Stimulated activated CD4-positive, alpha-beta T cell treated with anti-CD3 and anti-CD28 coated beads, Interleukin-2, amount 100 ng/mL, for 4 hours (primary cell): ENCODE measurements at regions not wholly inside any gene's neighbourhood (a gene's known extent, or its start where the extent isn't known, plus 50 kb on each side); places are given as distances from the start of the nearest gene placed in this dataset.

Experiments
- DNase-seq: peaks from one replicate; pipeline ENCODE4 v3.0.0-alpha.2; 2020; ENCODE audit warnings: low read depth

DNA sequence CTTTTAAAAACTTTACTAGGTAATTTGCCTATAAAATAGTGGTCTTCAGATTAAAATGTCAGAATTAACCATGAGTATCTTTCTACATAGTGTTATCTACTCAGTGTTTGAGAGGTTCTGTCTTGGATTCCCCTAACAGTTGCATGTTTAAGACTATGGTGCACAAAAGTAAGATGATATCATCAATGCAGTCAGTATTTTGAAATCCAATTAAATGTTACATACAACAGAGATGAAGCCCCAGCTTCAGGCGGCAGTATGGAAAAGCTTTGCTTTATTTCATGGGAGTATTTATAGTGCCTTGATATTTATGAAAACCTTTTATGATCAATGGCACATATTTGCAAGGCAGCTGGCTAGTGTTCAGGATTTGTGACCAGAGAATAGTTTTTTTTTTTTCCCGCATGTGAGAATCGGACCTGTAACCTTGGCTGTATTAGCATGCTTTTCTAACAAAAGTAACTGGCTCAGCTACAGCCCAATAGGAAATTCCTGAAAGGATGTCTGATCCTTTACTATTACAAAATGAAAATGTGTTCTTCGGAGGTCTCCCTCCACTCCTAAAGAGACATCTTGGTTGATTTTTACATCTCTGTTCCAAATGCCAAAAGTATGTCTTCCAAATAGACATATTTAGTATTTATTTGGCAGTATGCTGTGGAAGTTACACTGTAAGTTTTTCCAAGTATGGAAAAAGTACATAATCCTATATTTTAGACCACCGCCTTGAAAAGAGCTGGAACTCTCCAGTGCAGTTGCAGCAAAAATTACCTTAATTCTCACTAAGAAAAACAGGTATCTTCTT, 319.3 kb upstream of the UBE2E3 start:
- DNase-seq = no peak

DNA sequence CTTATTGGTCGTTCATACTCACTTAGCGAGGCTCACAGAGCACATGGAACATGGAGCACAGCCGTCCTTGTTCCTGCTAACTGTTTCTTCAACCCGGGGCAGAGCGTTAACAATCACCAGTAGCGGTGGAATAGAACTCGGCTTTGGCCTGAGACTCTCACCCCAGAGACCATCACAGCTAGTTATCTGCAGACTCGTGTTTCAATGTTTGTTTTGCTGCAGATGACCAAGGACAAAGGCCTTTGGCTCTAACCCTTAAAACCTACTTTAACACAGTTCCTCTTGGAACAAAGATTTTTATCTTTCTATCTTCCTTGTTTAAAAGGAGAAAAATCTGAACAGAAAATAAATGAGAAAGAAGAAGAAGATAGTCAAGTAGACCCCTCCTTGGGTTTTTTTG, 320.2 kb upstream of the UBE2E3 start:
- DNase-seq = no peak

DNA sequence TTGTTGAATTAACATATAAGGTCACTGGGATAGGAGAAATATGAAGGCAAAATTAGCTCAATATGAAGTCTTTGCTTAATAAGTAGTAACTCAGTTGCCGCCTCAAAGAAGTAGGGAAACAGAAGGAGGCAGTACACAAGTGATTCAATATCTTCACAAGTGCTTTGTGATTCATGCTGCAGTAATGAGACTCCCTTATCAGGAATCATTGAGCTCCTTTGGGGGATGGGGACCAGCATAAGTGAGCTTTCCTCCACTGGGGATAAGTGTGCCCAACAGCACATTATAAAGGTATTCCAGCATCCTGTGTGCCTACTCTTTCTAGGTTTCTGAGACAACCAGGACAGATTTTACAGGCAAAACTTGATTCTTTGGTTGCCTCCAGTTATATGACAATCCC, 323.4 kb upstream of the UBE2E3 start:
- DNase-seq = no peak

DNA sequence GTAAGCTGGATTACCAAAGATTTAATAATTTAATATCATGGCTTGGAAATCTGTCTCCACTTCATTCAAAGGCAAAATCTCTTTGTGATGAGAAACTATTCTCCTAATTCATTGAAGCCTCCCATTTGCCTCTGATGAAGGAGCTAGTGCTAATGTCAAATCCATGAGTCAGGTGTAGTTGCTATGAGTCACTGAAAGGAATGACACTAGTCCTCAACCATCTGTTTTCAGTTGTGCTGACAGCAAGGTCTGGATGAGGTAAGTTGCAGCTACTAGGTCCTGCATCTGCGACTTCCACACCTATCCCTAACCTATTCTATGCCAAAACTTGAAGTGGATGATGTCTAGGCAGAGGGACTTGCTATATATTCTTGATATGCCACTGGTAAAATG, 324.0 kb upstream of the UBE2E3 start:
- DNase-seq = no peak

DNA sequence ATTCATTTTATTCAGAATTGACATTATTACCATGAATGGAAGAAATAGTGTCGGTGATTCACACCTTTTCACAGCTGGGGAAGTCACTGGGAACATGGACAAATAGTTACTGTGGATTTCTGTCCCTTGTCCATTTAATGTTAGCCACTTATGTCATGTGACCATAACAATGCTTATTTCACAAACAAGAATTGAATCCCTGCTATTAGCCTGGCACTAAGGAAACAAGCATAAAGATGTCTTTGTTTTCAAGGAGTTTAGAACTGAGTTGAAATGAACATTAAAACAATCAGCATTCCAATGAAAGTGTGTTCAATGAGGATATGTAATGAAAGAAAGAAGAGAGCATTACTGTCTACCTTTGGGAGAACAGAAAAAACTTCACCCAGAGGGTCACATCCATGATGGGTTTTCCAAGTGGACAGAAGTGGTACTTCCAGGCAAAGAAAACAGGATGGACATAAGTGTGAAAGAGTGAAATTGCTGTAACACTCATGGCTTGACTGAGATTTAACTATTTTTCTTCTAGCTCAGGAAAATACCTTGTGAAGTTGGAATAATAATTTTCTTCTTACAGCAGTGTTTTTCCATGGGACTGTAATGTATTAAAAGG, 324.5 kb upstream of the UBE2E3 start:
- DNase-seq = no peak

DNA sequence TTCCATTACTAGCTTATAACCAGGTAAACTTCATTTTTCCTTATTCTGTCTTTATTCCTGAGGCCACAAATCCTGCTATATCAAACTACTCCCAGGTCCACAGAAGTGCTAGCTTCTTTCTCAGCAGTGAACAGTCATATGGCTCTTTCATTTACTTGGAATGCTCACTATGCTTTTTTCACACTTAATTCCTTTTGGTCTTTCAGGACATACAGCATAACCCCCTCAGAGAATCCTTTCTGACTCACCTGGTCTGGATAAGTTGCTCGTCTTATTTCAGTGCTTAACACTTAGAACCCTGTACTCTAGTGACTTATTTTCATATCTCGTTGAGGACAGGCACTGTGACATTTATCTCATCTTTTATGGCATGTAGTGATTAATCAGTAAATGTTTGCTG, 325.0 kb upstream of the UBE2E3 start:
- DNase-seq = no peak

DNA sequence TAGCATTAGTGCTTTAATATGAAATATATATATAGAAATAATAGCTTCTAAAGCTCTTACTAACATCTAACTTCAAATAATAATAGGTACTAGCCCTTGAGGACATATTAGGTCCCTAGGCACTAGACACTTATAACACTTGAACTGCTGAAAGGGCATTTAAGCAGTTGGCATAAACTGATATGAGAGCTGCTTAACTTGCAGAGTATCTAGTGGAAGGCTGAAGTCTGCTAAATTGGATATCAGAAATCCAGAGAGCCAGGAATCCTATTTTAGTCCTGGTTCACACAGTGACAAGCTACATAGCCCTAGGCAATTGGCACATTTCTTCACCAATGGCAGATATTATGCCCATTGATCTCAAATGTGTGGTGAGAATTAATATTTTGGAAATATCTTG, 326.9 kb upstream of the UBE2E3 start:
- DNase-seq = no peak

DNA sequence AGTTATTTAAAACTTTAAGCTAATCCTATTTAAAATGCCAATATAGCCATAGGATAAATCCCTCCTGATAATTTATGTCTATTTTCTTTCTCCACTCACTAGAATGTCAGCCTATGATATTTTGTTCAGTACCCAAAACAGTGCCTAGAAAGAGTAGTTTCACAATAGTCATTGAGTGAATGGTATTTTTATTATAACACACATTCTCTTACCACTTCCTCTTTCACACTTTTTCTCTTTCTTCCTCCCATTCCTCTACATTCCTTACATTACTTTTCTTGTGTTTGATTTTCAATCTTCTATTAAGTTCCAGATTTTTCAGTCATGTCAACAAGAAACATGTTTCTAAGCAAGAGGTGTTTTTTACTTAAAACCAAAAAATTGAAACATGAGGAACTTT, 327.6 kb upstream of the UBE2E3 start:
- no peak for DNase-seq

DNA sequence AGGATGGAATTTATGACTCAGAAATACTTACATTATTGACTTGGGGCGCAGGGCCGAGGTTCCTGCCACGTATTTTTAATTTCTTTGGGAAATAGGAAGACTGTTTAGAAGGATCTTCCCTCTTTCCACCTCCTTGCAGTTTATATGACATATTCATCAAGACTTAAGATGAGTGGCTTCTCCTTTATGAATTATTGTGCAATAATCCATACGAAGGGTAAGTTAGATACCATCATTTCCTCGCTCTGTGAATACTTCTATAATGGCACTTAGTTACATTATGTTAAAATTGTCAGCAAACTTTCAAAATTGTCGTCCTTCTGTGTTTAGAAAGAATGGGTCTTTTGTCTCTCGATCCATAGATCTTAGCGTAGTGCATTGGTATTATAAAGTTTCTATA, 328.8 kb upstream of the UBE2E3 start:
- no peak for DNase-seq

DNA sequence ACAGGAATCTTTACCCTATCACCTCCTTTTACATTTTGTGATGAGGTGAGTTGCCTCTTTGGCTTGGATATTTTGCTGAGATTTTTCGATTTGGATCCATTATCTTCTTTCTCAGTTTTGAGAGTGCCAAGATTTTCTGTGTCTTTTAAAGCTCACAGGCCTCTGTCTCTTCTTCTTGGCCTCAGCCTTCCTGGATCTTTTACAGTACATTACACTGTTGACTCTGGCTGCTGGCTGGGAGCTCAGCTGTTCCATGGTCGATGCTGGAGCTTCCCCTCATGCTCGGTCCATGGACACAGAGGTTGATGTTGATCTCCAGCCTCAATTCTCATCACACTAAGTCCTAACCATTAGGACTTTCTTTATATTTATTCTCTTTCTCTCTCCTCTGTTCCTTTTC, 332.8 kb upstream of the UBE2E3 start:
- no peak for DNase-seq

DNA sequence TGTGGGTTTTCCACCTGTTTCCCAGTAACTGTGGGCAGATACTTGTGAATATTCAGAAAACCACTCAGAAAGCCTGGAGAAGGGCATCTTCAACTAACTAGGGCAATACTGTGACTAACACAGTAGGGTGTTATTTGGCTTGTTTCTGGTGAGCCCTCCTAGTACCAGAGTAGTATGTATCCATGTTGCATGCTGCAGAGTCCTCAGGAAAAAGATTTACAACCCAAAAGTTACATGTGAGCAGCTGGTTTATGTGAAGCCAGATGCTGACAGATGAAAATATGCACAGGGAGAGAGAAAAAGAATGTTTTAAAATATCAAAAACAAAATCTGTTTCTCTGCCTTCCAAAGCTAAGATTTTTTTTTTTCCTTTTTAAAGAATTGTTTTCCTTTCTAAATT, 333.2 kb upstream of the UBE2E3 start:
- DNase-seq = no peak

DNA sequence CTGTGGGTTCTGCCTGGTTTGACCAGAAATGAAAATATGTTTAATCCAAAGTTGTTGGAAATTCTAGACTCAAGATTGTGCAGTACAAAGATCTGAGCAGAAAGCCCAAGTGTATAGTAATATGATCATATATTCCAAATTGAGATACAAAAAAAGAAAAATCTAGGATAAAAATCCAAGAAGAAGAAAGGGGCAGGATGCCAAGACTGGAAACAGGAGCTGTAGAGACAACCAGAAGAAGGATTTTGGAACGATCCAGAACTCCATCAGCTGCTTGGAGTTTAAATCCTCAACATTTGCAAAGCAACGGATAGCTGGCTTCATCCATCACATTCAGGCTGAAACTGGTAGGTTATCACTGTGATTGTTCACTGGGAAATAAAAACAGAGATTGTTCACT, 333.6 kb upstream of the UBE2E3 start:
- DNase-seq = no peak

DNA sequence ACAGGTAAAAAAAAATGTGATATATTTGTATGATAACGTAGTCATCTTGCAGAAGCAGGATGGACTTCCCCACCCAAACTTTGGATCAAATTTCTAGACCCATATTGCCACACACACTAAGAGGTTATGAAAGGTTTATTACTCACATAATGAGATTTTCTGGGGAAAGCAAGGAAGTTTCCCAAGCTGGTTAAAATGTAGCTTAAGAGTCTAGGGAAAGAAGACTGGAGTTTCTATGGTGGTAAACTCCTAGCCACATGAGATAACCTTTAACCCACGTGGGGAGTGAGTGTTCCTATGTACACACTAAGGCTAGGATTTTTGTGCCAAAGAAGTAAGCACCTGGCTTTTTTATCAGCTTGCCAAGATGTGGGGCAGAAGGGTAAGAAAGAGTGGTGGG, 335.7 kb upstream of the UBE2E3 start:
- no peak for DNase-seq

DNA sequence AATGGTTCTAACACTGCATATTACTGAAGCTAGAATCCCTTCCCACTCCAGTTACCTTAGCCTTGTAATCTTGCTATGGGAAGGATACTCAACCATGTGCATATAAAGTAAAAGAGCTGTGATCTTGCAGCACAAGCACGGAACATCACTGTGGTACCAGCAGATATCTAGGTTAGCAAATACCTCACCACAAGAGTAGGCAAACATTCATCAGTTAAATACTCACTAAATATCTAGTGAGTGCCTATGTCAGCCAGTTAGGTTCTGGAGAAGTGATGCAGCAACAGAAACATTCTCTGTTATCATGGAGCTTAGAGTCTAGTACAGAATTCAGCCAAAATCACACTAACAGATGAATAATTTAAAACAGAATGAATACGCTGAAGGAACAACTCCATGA, 349.6 kb upstream of the UBE2E3 start:
- no peak for DNase-seq

DNA sequence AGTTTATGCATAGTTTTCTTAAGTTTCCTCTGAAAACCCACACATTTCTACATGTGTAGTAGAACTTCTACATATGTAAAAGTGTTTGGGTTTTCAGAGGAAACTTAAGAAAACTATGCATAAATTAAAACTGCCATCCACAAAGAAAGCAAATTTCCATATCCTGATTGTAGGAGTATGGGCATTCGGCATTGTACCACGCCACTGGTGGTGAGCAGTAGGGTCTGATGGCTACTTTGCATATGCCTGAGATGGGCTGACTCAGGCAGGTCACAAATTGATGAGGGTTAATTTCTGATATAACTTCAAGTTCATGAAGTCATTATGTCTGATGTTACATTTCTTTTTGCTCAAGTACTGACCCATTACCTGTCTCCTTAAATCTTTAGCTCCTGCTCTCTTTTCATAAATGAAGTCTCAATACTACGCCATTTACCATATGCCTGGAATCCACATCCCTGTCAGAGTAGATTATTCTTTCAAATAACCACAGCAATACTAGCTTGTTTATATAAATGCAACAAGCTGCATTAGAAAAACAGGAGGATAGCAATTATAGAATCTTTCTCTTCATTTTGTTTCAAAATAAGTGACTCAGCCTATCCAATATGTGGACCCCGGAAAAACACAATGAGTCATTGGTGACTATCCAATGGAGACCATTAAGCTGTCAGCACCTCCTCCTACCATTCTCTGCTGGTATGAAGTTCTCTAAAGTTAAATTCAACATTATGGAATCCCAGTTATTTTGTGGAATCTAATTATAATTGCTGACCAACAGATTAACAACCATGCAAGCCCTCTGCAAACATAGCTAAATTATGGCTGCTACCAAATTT, 355.2 kb upstream of the UBE2E3 start:
- DNase-seq = no peak

DNA sequence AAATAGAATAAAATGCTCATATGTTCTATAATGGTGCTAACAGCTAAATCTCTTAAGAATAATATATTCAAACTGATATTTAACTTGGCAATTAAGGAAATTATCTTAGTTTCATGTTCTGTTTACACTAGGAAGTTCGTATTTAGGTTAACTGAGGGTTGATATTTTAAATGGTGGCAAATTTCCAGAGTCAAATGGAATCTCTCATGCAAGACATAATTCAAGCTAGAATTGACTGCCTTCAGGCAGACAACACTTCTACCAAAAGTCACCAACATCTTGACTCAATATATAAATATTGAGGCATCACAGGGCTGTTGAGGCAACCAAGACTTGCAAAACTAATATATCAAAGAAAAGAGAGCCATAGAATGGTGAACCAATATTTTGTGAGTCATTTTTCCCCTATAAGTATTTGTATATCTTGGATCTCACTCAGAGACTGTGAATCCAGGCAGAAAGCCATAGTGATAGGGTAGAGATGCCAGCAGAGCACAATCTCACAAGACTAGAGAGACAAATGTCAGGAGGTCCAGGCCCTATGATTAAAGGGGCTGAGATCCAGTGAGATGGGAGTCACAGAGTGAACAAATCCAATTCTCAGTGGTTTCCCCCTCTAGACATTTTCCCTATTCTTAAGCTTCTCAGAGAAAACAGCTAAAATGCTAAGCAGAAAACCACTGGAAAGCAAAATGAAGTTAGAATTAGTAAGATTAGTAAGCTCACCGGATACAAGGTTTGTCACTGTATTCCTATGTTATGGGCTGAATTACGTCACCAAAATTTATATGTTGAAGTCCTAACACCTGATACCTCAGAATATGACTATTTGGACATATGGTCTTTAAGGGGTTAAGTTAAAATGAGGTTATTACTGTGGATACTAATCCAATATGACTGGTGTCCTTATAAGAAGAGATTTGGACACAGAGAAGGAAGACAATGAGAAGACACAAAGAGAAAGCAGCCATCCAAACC, 358.2 kb upstream of the UBE2E3 start:
- DNase-seq = no peak

DNA sequence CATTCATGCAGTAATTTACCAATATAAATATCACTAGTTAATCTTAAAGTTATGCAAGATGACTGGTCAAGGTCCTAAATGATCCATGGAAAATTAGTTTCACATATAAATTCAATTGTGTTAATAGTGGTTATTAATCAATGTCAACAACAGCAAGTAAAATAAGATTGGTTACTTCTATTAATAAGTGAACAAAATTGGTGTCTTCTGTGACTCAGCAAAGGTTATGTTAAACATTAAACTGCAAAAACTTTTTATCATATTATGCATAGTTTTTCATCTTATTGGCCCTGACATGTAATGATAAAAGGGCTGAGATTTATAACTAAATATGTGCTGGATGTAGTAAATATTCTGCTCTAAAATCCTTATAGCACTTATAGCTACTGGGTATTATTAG, 359.0 kb upstream of the UBE2E3 start:
- DNase-seq = no peak

DNA sequence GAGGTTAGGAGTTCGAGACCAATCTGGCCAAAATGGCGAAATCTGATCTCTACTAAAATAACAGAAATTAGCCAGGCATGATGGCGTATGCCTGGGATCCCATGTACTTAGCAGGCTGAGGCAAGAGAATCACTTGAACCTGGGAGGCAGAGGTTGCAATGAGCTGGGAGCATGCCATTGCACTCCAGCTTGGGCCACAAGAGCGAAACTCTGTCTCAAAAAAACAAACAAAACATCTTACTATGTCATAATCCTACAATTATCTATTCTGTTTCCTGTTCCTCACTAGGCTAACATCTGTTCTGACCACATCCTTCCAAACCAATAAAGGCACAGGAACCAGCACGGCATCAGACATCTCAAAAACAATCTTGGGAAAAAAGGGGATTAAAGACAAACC, 361.8 kb upstream of the UBE2E3 start:
- no peak for DNase-seq

DNA sequence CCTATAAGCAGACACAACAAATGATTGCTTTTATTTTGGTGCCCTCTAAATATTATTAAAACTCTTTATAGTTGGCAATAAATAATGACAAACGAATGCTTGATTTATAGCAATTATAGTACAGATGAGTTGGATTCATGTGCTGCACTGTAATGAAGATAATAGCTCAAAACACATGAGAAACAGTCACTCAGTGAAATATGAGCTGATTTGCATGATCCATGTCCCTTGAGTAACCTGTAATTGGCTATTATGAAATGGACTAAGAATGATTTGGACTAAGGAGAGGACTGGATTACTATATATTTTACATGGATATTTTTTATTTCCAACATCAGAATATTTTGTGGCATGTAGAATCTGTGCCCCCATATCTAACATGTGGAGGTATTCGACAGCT, 365.6 kb upstream of the UBE2E3 start:
- no peak for DNase-seq

DNA sequence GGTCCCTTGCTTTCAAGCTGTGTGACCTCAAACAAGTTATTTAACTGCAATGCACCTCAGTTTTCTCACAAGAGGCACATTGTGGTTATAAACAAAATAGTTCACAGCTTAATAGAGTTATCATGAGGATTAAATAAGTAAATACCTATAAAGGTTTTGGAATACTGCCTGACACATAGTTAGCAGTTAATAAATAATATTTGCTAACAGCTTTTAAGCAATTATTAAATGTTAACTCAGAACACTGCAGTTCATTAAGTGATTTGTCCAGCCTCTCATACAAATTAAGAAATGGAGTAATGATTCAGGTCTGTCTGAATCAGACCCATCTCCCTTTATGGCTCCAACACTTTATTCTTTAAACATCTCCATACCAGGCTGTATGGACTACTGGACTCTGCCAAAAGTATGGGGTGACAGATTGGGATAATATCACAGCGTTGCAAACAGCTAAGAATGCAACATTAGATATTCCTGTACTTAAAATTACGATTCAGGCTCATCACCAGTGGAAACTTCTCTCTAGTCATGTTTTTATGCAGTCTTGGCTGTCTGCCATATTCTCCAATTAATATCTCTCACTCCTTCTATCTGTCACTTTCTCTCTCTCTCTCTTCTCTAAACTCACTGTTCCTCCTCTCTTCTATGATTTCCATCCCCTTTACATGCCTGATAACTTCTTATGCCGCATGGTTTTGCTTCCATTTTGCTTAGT, 370.6 kb upstream of the UBE2E3 start:
- DNase-seq = no peak

DNA sequence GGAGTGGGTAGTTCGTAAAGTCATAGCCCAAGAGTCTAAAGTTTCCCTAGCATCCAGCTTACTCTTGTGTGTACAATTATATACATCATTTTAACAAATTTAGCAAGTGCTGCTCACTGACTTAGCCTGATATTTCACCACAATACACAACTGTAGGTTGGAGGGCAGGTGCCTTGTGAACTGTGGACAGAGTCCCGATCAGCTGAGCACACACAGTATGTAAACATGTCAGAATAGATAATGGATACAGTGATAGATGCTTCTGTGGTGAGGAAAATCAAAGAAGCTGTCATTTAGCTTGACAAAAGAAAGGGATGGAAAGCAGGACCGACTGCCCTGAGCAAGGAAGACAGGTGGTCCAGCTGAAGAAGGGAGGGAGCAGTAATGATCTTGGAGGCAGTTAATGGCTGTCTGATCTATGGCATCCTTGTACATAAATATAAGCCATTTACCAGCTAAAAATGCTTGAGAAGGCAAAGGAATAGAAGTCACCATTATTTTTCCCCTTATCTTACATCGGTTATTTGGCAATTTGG, 372.8 kb upstream of the UBE2E3 start:
- DNase-seq = no peak
